H1 (cell line): ENCODE measurements at regions not wholly inside any gene's neighbourhood (a gene's known extent, or its start where the extent isn't known, plus 50 kb on each side); places are given as distances from the start of the nearest gene placed in this dataset.

Experiments used
- ATF3 ChIP-seq: IDR thresholded peaks from 2 replicates; pipeline ENCODE4 v1.6.1; 2011; ENCODE audit warnings: low read depth, mild to moderate bottlenecking, low read length; ENCODE audit not compliant: insufficient read depth
- BCL11A ChIP-seq, 2 experiments: IDR thresholded peaks; one replicate each; pipeline ENCODE4 v1.6.1; 2011; ENCODE audit warnings: low read depth in 2 of 2, low read length in 2 of 2, mild to moderate bottlenecking in 2 of 2
- CHD7 ChIP-seq: fragments of 300-600 bp; sonication (generic); IDR thresholded peaks from 2 replicates; pipeline ENCODE4 v1.7.1; 2012; ENCODE audit warnings: low read length, moderate library complexity, mild to moderate bottlenecking, inconsistent platforms; ENCODE audit not compliant: insufficient replicate concordance
- KDM4A ChIP-seq: IDR thresholded peaks from one replicate; pipeline ENCODE4 v1.7.1; 2012; ENCODE audit warnings: low read depth, mild to moderate bottlenecking, moderate library complexity, low read length, inconsistent platforms; ENCODE audit not compliant: severe bottlenecking
- PHF8 ChIP-seq: fragments of 200-600 bp; sonication (generic); conservative IDR thresholded peaks from 2 replicates; pipeline ENCODE4 v1.7.1; 2012; ENCODE audit warnings: low read depth, mild to moderate bottlenecking, inconsistent platforms, low read length, moderate library complexity
- POLR2A ChIP-seq, 2 experiments: IDR thresholded peaks; 1 replicate in 1 of 2; 2 replicates in 1 of 2; pipeline ENCODE4 v1.6.1; 2011; ENCODE audit warnings: low read depth in 2 of 2, low read length in 2 of 2, mild to moderate bottlenecking in 2 of 2; ENCODE audit errors: control extremely low read depth in 1 of 2
- POU5F1 ChIP-seq: IDR thresholded peaks from 2 replicates; pipeline ENCODE4 v1.6.1; 2011; ENCODE audit warnings: low read depth, mild to moderate bottlenecking, low read length, moderate library complexity
- RXRA ChIP-seq: IDR thresholded peaks from 2 replicates; pipeline ENCODE4 v1.6.1; 2011; ENCODE audit warnings: low read depth, mild to moderate bottlenecking, low read length, moderate library complexity; ENCODE audit not compliant: insufficient read depth
- TF ChIP-seq, protein P1 (sequence below): IDR thresholded peaks from 2 replicates; pipeline ENCODE4 v1.6.1; 2012; ENCODE audit warnings: low read length, inconsistent platforms

DNA sequence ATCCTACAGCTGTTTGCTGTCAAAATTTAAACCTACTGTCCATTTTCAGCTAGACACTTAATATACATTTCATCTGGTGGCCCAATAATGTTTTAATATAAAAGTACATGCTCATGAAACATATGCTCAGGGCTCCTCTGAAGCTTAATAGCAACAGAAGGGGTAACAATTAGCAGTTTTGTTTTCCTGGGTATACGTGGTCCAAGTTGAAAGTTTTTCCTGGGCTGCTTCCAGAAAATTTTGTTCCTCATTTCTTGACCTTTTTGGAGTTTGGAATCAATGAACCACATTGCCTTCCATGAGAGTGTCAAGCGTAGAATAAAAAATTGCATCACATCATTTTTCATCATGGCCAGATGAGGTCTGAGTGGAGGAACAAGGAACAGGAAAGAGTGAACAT is 537.3 kb upstream of the MGMT start (continued):
- TF ChIP-seq CHD7 (no peak), PHF8 (no peak), RXRA (no peak), POU5F1 (no peak), ATF3 (no peak), BCL11A (IDR thresholded peaks at IDR 0.05; ENCODE audit: low read depth in 2 of 2, low read length in 2 of 2) (no peak), POLR2A (IDR thresholded peaks at IDR 0.05; ENCODE audit: control extremely low read depth in 1 of 2, low read depth in 2 of 2, low read length in 2 of 2) (no peak), KDM4A (no peak)
- TF ChIP-seq, protein P1, sequence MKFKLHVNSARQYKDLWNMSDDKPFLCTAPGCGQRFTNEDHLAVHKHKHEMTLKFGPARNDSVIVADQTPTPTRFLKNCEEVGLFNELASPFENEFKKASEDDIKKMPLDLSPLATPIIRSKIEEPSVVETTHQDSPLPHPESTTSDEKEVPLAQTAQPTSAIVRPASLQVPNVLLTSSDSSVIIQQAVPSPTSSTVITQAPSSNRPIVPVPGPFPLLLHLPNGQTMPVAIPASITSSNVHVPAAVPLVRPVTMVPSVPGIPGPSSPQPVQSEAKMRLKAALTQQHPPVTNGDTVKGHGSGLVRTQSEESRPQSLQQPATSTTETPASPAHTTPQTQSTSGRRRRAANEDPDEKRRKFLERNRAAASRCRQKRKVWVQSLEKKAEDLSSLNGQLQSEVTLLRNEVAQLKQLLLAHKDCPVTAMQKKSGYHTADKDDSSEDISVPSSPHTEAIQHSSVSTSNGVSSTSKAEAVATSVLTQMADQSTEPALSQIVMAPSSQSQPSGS, result no peak
